GM18498 (cell line): ENCODE measurements at regions not wholly inside any gene's neighbourhood (a gene's known extent, or its start where the extent isn't known, plus 50 kb on each side); places are given as distances from the start of the nearest gene placed in this dataset.
"Not testable (repeated sequence)": the region's sequence is repeated elsewhere in the genome, so short reads cannot be mapped to it uniquely, and the experiment has no call there.

Experiments used
- ATAC-seq: cut with Tn5 transposase; IDR thresholded peaks from one replicate; pipeline ENCODE4 v1.9.1; 2021; ENCODE audit warnings: mild to moderate bottlenecking, moderate library complexity; ENCODE audit not compliant: unreplicated experiment

DNA sequence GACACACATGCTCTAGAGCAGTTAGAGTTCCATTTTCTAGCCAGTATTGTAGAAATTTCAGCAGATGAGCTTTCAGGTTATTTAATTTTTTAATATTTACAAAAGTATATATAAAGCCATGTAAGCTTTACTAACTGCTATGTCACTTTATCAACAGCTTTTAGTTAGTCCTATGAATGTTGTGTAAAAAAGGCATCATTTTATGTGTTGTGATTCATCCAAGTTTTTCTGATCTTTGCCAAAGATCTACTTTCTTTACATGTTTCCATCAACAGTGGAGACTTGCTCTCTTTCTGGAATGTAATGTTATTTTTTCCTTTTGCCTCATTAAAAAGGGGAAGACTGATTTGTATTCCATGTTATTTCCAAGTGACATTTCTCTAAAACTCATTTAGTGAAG lies 125.2 kb upstream of the TFPI start:
- no peak for ATAC-seq

DNA sequence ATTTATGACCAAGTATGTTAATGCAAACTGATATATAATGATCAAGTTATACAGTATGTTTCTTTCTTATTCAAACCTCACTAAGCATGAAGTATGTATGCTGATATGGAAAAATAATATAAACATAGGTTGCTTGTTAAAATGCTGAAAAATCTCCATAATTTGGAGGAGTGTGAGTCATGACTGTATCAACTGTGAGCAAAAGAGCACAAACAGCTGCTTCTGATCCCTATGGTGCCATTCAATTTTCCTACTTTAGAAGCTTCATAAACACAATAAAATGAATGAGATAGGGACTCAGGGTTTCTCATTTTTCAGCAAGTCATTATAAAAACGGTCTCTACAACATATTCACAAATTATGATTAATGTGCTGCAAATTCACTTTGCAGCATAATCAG lies 129.9 kb upstream of the TFPI start:
- ATAC-seq: no peak

DNA sequence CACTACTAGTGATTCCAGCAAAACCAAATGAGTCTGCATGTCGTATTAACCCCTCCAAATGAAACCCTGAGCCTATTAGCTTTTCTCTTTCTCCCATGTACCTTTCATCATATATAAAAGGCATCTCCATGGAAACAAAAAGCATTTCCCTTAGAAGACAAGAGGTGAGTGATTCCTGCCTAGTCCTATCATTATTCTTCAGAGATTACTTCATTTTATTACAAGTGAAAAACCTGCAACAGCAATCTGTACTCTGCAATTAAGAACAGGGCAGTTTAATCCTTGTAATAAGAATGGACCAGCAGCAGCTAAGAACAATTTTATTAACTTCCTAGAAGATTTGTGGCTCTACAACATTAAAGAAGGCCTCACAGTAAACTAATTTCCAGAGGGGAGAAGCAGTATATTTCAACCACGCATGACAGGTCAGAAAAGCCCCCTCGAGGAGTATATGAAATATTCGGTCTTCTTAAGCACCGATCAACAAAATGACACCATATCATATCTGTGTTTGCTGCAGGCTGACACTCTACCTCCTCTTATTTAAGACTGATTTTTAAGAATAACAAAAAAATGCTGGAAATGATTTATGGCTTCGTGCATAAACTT lies 132.3 kb upstream of the TFPI start:
- ATAC-seq: no peak

DNA sequence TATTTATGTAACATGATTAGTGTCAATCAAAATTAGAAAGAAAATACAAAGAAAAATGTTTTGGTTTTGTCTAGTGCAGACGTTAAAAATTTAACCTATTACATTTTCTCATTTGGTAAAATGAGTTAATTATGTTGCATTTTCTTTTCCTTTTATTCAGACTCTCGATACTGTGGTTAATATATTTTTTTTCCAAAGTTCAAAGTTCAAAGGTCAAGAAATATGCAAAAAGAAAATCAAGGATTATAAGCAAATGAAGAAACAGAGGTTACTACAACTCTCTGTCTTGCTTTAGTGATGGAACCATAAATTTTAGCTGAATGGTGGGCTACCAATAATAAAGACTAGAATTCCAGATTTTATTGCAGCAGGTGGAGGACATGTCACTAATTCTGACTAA lies 133.3 kb upstream of the TFPI start:
- no peak for ATAC-seq

DNA sequence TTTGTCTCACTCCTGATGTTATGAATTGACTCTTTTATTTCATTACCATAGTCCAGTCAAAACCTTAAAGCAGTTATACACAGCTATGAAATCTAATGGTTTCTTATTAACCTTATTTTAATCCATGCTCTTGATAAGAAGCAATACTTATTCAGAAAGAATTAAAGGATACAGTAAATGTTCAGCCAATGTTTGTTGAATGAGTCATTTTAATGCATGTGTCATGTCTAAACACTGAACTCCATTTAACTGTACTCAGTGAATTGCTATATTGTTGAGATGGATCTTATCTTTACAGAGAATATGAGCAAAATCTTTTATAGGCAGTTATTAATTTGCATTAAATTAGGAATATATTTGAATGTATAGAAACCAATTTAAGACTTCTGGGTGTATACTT lies 135.1 kb upstream of the TFPI start:
- ATAC-seq: no peak

DNA sequence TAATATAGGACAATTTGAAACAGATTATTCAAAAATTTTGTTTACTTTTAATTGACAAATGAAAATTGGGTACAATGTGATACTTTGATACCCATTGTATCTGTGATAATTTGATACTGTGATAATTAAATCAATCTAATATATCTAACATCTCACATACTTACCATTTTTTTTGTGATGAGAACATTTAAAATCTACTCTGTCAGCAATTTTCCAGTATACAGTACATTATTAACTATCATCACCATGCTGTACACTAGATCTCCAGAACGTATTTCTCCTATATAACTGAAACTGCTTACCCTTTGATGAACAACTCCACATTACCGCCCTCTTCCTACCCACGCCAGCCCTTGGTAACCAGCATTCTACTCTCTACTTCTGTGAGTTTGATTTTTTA lies 139.7 kb upstream of the TFPI start:
- no peak for ATAC-seq

DNA sequence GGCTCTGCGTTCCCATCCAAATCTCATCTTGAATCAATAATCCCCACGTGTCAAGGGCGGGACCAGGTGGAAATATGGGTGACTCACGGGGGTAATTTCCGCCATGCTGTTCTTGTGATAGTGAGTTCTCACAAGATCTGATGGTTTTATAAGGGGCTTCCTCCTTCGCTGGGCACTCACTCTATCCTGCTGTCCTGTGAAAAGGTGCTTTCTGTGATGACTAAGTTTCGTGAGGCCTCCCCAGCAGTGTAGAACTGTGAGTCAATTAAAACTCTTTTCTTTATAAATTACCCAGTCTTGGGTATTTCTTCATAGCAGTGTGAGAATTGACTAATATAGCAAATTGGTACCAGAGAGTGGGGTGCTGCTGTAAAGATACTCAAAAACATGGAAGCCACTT lies 142.4 kb upstream of the TFPI start:
- ATAC-seq: not testable (repeated sequence)

DNA sequence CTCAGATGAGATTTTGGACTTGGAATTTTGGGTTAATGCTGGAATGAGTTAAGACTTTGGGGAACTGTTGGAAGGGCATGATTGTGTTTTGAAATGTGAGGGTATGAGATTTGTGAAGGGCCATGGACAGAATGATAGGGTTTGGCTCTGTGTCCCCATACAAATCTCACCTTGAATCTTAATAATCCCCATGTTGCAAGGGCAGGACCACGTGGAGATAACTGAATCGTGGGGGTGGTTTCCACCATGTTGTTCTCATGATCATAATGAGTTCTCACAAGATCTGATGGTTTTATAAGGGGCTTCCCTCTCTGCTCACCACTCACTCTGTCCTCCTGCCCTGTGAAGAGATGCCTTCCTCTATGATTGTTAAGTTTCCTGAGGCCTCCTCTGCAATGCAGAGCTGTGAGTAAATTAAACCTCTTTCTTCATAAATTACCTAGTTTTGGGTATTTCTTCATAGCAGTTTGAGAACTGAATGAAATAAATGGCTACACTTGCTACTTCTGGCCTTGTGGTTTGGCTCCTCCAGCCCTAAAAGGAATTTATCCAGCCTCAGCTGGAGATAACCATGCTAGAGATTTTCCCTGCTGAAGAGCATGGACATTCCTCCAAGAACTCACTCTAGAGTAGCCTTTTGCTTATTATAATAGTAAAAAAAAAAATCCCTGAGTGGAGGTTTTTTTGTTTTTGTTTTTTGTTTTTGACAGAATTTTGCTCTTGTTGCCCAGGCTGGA lies 144.3 kb upstream of the TFPI start:
- ATAC-seq: no peak

DNA sequence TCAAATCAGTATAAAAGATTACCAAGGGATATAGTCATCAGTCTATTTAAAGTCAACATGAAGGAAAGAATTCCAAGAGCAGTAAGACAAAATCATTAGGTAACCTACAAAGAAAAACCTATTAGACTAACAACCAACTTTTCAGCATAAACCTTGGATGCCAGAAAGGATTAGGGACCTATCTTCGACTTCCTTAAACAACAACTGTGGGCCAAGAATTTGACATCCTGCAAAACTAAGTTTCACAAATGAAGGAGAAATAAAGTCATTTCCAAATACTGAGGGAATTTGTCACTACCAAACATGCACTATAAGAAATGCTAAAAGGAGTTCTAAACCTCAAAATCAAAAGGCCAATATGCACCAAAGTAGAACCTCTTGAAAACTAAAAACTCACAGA lies 147.9 kb upstream of the TFPI start:
- no peak for ATAC-seq

DNA sequence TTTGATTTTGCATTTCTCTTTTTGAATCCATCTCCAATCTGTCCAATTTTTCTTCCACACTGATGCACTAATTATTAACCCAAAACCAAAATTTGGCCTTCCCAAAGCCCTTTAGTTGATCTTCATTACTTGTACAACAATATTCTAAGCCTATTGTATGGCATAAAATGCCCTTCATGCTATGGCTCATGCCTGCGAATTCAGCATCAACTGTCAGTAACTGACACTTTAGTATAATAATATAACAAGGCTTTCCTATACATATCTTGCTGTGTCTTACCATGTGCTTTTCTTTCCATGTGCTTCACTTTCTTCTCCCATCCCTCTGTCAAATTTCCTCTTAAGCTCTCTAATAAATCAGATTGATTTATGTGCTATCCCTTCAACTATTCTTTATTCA lies 154.0 kb upstream of the TFPI start:
- ATAC-seq: no peak

DNA sequence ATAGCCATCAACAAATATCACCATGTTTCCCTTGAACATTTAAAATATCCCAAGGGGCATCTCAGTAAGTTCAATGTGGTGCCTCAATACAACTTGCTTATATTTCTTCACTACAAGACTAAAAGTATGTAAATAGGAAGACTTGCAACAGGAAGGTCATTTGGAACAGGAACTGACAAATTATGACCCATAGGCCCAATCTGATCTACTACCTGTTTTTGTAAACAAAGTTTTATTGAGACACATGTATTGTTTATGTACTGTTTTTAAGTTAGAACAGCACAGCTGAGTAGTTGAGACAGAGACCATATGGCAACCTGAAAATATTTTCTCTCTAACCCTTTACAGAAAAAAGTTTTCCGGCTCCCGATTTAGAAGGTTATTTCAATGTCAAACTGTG lies 154.8 kb upstream of the TFPI start:
- no peak for ATAC-seq

DNA sequence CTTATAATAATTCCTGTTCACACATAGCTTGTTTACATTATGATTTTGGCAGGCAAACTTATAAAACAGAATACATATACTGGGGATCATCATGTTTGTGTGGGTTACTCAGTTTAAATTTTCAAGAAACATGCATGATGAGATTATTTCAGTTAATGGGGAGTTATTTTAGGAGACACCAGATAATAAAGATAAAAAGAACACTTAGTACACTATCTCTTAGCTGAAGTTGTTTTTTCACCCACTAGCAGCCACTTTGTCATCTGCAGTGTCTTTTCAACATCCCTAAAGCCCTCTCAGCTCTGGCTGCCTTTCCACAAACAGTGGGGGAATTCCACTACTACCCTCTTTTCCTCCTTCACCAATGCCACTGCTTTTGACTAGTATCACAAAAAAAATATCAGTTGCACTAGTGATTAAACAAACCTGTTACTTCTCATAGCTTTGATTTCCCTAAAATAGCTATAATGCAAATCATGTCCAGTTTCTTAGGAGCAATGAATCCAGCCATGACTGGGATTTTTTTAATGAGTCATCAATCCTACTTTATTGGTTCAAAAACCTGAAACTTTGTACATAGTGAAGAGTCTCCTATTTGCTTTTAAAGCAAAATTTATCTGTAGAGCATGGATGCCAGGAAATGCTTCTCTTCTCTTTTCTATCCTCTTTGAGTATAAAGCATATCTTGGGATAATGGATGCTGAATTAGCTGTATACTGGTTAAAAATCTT lies 156.7 kb upstream of the TFPI start:
- ATAC-seq: no peak

DNA sequence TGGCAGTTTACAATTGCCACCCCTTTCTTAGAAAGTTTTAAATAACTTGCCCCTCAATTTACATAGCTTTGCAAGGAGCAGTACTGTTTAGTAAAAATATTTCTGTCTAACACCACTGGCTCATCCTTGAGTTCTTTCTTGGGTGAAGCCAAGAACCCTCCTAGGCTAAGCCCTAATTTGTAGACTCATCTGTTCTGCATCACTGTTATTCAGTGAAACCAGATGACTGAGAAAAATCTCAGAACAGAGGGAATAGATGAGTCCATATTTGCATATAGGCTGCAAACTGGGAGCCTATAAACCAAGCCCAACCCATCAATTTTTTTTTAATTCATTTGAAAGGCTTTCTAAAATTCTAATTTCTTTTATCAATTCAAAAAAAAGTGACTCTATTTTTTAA lies 161.4 kb upstream of the TFPI start:
- no peak for ATAC-seq

DNA sequence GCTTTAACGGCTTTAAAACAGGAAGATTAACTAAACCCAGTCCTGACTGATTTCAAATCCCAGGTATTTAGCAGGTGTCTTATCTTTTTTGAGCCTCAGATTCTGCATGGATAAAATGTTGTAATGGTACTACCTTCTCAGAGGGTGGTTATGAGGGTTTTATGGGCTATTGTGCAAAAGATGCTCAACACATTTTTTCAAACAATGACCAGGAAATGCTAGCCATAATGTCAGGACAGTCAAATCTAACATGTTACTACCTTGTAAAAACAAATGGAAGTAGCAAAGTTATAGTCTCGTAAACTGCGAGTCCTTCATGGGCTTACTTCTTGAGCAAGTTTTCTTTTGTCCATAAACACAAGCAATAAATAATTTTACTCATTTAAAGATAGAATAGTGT lies 162.1 kb upstream of the TFPI start:
- ATAC-seq: no peak

DNA sequence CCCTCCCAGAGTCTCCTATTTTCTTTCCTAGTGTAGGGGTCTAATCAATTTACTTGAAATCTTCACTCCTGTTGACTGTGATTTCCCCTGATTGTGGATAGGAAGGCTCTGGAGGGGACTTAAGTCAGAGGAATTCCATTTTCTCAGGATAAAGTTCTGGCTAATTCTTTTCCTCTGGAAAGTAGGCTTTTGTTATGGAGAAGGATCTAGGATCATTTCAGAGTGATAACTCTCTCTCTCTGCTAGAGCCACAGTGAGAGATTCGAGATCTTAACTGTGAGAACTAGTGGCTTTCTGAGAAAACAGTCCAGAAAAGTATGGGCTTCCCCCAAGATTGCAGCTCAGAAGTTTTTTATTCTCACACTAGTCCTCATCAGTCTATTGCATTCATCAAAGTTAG lies 163.9 kb upstream of the TFPI start:
- no peak for ATAC-seq

DNA sequence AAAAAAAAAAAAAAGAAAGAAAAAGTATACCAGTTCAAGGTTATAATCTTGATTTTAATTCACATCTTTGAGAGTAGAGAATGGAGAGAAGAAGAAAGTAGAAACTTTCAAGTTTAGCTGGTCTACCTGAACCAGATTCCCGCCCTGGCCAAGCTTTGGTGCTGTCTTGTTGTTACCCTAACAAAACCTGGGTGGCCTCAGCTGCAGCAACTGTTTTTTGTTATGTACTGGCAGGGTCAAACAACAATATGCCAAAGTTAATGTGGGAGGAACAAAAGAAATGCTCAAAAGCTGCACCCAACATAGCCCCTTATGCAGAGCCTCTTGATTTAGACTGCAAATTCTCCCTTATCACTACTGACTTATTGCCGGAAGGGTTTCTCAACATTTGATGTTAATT lies 165.3 kb upstream of the TFPI start:
- ATAC-seq: no peak

DNA sequence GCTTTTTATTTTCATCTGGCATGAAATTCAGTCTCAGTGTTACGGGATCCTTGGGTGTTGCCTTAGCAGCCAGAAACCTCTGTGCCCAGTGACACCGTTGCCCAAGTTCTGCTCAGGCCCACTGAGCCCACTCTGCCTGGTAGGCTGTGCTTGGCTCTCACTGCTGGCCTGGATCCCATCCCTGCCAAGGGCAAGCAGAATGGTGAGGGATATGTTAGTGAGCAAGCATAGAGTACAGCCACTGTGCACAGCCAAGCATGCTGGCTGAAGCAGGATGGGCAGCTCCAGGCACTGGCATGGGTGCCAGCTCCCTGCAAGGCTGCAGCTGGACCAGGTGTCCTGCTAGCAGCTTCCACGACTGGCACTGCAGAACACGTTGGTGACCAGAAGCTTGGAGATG lies 194.7 kb upstream of the TFPI start:
- ATAC-seq: no peak

DNA sequence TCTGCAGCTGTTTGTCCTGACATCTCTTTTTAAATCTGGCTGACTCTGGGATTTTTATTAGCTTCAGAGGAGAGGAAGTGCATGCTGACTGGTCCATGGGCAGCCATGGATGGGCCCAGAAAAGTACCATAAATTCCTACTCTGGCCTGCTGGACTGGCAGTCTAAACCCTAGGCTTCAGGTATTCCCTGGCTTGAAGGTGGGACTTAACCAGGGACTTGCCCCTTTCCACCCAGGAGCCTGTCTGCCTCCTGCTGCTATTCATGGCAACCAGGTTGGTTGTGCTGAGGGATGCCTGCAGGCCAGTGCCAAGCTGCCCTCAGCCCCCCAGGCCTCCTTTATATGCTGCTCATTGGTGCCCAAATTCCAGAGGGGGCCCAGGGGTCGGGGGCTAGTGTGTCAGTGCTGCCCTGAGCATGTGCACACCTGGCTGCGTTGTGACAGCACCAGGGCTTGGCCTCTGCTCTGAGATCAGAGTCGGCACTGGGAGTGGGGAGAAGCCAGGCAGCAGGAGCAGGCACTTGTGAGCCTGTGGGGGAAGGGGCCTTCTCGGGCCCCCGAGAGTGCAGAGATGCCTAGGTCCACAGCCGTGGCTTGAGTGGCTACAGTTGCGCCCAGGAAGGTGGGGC lies 195.7 kb upstream of the TFPI start:
- ATAC-seq: no peak

DNA sequence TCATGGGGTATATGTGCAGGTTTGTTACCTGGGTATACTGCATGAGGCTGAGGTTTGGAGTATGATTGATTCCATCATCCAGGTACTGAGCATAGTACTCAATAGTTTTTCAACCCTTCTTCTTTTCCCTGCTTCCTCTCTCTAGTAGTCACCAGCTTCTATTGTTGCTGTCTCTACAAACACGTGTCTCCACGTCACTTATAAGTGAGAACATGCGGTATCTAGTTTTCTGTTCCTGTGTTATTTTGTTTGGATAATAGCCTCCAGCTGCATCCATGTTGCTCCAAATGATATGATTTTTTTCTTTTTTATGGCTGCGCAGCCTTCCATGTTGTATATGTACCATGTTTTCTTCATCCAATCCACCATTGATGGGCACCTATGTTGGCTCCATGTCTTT lies 214.8 kb upstream of the TFPI start:
- ATAC-seq: no peak

DNA sequence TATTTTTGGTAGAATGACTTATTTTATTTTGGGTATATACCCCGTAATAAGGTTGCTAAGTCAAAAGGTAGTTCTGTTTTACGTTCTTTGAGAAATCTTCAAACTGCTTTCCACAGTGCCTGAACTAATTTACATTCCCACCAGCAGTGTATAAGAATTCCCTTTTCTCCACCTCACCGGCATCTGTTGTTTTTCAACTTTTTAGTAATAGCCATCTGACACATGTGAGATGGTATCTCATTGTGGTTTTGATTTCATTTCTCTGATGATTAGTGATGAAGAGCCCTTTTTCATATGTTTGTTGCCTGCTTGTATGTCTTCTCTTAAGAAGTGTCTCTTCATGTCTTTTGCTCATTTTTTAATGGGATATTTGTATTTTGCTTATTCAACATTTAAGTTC lies 215.2 kb upstream of the TFPI start:
- ATAC-seq: no peak

DNA sequence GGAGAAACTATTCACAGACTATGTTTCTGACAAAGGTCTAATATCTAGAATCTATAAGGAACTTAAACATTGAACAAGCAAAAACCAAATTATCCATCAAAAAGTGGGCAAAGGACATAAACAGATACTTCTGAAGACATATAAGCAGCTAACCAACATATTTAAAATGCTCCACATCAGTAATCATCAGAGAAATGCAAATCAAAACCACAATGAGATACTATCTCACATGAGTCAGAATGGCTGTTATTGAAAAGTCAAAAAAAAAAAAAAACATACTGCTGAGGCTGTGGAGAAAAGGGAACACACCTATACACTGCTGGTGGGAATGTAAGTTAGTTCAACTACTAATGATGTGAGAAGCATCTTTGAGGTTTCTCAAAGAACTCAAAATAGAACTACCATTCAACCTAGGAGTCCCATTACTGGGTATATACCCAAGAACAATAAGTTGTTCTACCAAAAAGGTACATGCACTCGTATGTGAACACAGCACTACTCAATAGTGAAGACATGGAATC lies 220.4 kb upstream of the TFPI start:
- peak; percentile 73 for ATAC-seq

DNA sequence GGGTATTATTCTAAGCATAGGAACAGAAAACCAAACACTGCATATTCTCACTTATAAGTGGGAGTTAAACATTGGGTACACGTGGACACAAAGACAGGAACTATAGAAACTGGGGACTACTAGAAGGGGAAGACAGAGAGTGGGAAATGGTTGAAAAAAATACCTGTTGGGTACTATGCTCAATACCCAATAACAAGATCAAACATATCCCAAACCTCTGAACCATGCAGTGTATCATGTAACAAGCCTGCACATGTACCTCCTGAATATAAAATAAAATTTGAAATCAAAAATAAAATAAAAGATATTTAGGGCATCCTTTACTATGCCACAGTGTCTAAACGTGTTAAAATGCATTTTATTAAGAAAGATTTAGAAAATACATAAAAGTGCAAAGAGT lies 221.0 kb upstream of the TFPI start:
- peak; percentile 29 for ATAC-seq
